Nephron (organoid): ENCODE measurements at regions not wholly inside any gene's neighbourhood (a gene's known extent, or its start where the extent isn't known, plus 50 kb on each side); places are given as distances from the start of the nearest gene placed in this dataset.

Source experiments
- H3K27ac Mint-ChIP-seq, 3 experiments: 2 replicates each; pipeline ENCODE4 v1.8.0; 2020; ENCODE audit warnings: mixed read lengths in 3 of 3, mild to moderate bottlenecking in 2 of 3, moderate library complexity in 1 of 3
- H3K27me3 Mint-ChIP-seq: 2 replicates; pipeline ENCODE4 v1.8.0; 2021; ENCODE audit warnings: low read depth, mild to moderate bottlenecking, moderate library complexity, mixed read lengths
- H3K36me3 Mint-ChIP-seq: 2 replicates; pipeline ENCODE4 v1.8.0; 2020; ENCODE audit warnings: low read depth, mixed read lengths
- H3K4me1 Mint-ChIP-seq: 2 replicates; pipeline ENCODE4 v1.8.0; 2020; ENCODE audit warnings: mixed read lengths
- H3K4me3 Mint-ChIP-seq, 3 experiments: 2 replicates each; pipeline ENCODE4 v1.8.0; 2020; ENCODE audit warnings: mild to moderate bottlenecking in 3 of 3, mixed read lengths in 3 of 3, moderate library complexity in 2 of 3
- H3K9me3 Mint-ChIP-seq: 2 replicates; pipeline ENCODE4 v1.8.0; 2020; ENCODE audit warnings: mixed read lengths
- CTCF ChIP-seq, 3 experiments: fragments of 200-600 bp; sonication (generic); IDR thresholded peaks; one replicate each; pipeline ENCODE4 v1.5.0; 2021; ENCODE audit warnings: antibody characterized with exemption in 3 of 3; ENCODE audit not compliant: unreplicated experiment in 3 of 3

- Mint-ChIP-seq H3K27ac (no peak overlapping the region), H3K4me3 (no peak overlapping the region), H3K36me3 (no peaks in the 10 kb centered on the region), H3K27me3 (no peaks in the 10 kb centered on the region), H3K9me3 (no peaks in the 10 kb centered on the region), H3K4me1 (peaks cover 6% of the 10 kb centered on the region)
- no peak for TF ChIP-seq CTCF (IDR thresholded peaks at IDR 0.05; ENCODE audit: unreplicated experiment in 3 of 3)
These were observed 102.1 kb upstream of the PAPPA start for GRCh38 chr9:116051528-116051927.

GRCh38 chr9:116055536-116055935, 98.1 kb upstream of the PAPPA start:
- Mint-ChIP-seq H3K4me1 (peaks cover 6% of the 10 kb centered on the region), H3K36me3 (no peaks in the 10 kb centered on the region), H3K4me3 (no peak overlapping the region), H3K9me3 (no peaks in the 10 kb centered on the region), H3K27ac (no peak overlapping the region), H3K27me3 (no peaks in the 10 kb centered on the region)
- no peak for TF ChIP-seq CTCF (IDR thresholded peaks at IDR 0.05; ENCODE audit: unreplicated experiment in 3 of 3)

- Mint-ChIP-seq H3K9me3 (no peaks in the 10 kb centered on the region), H3K4me1 (no peaks in the 10 kb centered on the region), H3K27me3 (no peaks in the 10 kb centered on the region), H3K27ac (no peak overlapping the region), H3K36me3 (no peaks in the 10 kb centered on the region), H3K4me3 (no peak overlapping the region)
- no peak for TF ChIP-seq CTCF (IDR thresholded peaks at IDR 0.05; ENCODE audit: unreplicated experiment in 3 of 3)
These were observed 96.2 kb upstream of the PAPPA start for GRCh38 chr9:116057371-116057770.

- H3K27ac Mint-ChIP-seq: no peak overlapping the region
- no peak for TF ChIP-seq CTCF (IDR thresholded peaks at IDR 0.05; ENCODE audit: unreplicated experiment in 3 of 3)
- H3K36me3 Mint-ChIP-seq: no peaks in the 10 kb centered on the region
- no peaks in the 10 kb centered on the region for H3K9me3 Mint-ChIP-seq
- no peak overlapping the region for H3K4me3 Mint-ChIP-seq
- no peaks in the 10 kb centered on the region for H3K27me3 Mint-ChIP-seq
- no peaks in the 10 kb centered on the region for H3K4me1 Mint-ChIP-seq
These were observed 95.2 kb upstream of the PAPPA start for GRCh38 chr9:116058421-116058820.

- no peak overlapping the region for H3K27ac Mint-ChIP-seq
- H3K27me3 Mint-ChIP-seq: no peaks in the 10 kb centered on the region
- H3K4me1 Mint-ChIP-seq: no peaks in the 10 kb centered on the region
- H3K9me3 Mint-ChIP-seq: no peaks in the 10 kb centered on the region
- no peak overlapping the region for H3K4me3 Mint-ChIP-seq
- H3K36me3 Mint-ChIP-seq: no peaks in the 10 kb centered on the region
- TF ChIP-seq CTCF (IDR thresholded peaks at IDR 0.05; ENCODE audit: unreplicated experiment in 3 of 3): no peak
These were observed 94.1 kb upstream of the PAPPA start for GRCh38 chr9:116059466-116059865.

GRCh38 chr9:116060631-116061030, 93.0 kb upstream of the PAPPA start:
- no peaks in the 10 kb centered on the region for H3K36me3 Mint-ChIP-seq
- TF ChIP-seq CTCF (IDR thresholded peaks at IDR 0.05; ENCODE audit: unreplicated experiment in 3 of 3): no peak
- H3K4me3 Mint-ChIP-seq: no peak overlapping the region
- H3K9me3 Mint-ChIP-seq: no peaks in the 10 kb centered on the region
- no peaks in the 10 kb centered on the region for H3K4me1 Mint-ChIP-seq
- H3K27me3 Mint-ChIP-seq: no peaks in the 10 kb centered on the region
- no peak overlapping the region for H3K27ac Mint-ChIP-seq
